Motor neuron (in vitro differentiated cells): ENCODE measurements at regions not wholly inside any gene's neighbourhood (a gene's known extent, or its start where the extent isn't known, plus 50 kb on each side); places are given as distances from the start of the nearest gene placed in this dataset.
A peak's percentile ranks its signal among the peaks of the same experiment; 100 is the strongest.

Source experiments
- ATAC-seq, 8 experiments: fragments of 200-7000 bp; cut with Tn5 transposase; replicated peaks in 6 of 8; 2 replicates each; pipeline ENCODE4 v1.8.0; 2021; ENCODE audit warnings: mild to moderate bottlenecking in 8 of 8, moderate library complexity in 8 of 8
- H3K27ac ChIP-seq, 2 donors: fragments of 250-450 bp; sonication (Bioruptor Pico); 2 replicates each; pipeline ENCODE4 v1.9.0; 2021; ENCODE audit warnings: antibody characterized with exemption in 2 of 2, mild to moderate bottlenecking in 2 of 2, moderate library complexity in 1 of 2
- H3K4me1 ChIP-seq, 2 donors: fragments of 250-450 bp; sonication (Bioruptor Pico); replicated peaks in 1 of 2; 2 replicates each; pipeline ENCODE4 v1.6.1; 2021; ENCODE audit warnings: antibody characterized with exemption in 2 of 2, mild to moderate bottlenecking in 2 of 2, moderate library complexity in 1 of 2
- H3K4me3 ChIP-seq, 5 donors: fragments of 250-450 bp; sonication (Bioruptor Pico); 2 replicates each; pipeline ENCODE4 v1.9.0; 2021; ENCODE audit warnings: antibody characterized with exemption in 5 of 5, mild to moderate bottlenecking in 5 of 5, moderate library complexity in 4 of 5
- WGBS, 10 experiments: fragments of 450-650 bp; shearing (Covaris generic); methylation state at CpG; one replicate each; pipeline ENCODE4 v1.0.0; 2022; 5-methylcytosine and 5-hydroxymethylcytosine counted together
- in situ Hi-C, 9 experiments: fragments of 400-800 bp; cut with MboI; loops; one replicate each; pipeline ENCODE4 v1.15.0; 2021; ENCODE audit warnings: low sequenced_read_pairs in 9 of 9, low pct_unique_long_range_greater_than_20kb in 2 of 9; ENCODE audit not compliant: unreplicated experiment in 9 of 9

DNA sequence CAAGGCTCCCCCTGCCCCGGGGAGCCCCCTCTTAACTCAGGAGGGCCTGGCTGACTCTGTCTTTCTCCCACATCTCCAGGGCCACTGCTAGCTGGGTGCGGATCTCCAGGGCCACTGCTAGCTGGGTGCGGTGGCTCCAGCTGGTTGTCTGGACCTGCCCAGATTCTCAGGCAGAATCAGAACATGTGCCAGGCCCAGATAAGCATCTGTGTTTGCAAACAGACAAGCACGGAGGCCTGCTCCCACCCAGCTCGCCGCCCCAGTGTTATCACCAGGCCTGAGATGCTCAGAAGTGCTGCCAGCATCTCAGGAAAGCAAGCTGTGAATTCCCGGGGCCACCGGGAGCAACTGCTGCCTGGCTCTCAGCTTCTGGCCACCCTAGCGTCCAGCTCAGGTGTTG, 98.4 kb upstream of the FZD10 start:
- in situ Hi-C loops = loop anchor here in 1 of 9 experiments (25.0 kb wide), 1 partner anchor 673 kb away; no protein-coding TSS in a partner anchor

DNA sequence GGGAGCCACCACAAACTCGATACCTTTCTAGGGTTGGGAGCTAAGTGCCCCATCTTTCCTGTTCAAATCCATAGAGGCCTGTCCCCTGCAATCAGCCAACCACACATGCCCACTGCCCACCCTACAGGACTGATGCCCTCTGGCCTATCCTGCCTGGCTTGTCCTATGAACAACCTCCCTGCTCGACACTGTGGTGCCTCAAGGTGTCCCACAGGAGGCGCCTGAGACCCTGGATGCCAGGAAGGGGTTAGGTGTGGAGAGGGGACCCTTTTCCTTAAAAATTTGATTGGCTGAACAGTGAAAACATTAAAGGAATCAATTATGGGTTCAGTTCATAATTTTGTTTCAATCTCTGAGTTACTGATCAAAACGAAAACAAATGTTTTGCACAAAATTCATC, 97.3 kb upstream of the FZD10 start:
- ATAC-seq = no peak
- 0 to 67% (median 22%) methylated on average over 1 to 3 of the region's 4 CpGs; no CpG with 5 or more reads in 2 of the 10 experiments for WGBS, 10 experiments
- Histone ChIP-seq H3K4me3 (no peak overlapping the region), H3K4me1 (no peaks in the 10 kb centered on the region), H3K27ac (no peak overlapping the region)
- in situ Hi-C loops = loop anchor here in 1 of 9 experiments (25.0 kb wide), 1 partner anchor 672 kb away; no protein-coding TSS in a partner anchor

More for the DNA sequence above, 98.4 kb upstream of the FZD10 start:
- no peak overlapping the region for H3K4me3 ChIP-seq
- ATAC-seq = no peak
- H3K4me1 ChIP-seq = no peaks in the 10 kb centered on the region
- WGBS, 10 experiments = 0 to 84% (median 24%) methylated on average over 1 to 4 of the region's 9 CpGs; no CpG with 5 or more reads in 5 of the 10 experiments
- no peak overlapping the region for H3K27ac ChIP-seq

DNA sequence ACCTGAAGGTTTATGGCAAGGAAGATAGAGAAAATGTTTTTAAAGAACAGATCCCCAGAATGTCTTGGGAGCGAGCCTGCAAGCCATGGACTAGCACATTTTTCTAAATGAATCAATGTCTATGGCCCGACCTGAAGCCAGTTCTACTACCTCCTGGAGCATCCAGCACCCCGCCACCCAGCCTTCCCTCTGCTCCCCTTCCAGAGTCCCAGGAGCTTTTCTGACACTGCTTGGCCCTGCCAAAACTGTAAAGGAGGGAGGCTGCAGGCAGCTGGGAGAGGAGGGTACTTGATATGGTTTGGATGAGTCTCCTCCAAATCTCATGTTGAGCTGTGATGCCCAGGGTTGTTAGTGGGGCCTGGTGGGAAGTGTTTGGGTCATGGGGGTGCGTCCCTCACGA, 95.5 kb upstream of the FZD10 start:
- Histone ChIP-seq H3K4me1 (no peaks in the 10 kb centered on the region), H3K27ac (no peak overlapping the region), H3K4me3 (no peak overlapping the region)
- in situ Hi-C loops = loop anchor here in 1 of 9 experiments (25.0 kb wide), 1 partner anchor 671 kb away; no protein-coding TSS in a partner anchor
- WGBS, 10 experiments = 0 to 93% (median 27%) methylated on average over 1 to 5 of the region's 5 CpGs; no CpG with 5 or more reads in 4 of the 10 experiments
- ATAC-seq = no peak

DNA sequence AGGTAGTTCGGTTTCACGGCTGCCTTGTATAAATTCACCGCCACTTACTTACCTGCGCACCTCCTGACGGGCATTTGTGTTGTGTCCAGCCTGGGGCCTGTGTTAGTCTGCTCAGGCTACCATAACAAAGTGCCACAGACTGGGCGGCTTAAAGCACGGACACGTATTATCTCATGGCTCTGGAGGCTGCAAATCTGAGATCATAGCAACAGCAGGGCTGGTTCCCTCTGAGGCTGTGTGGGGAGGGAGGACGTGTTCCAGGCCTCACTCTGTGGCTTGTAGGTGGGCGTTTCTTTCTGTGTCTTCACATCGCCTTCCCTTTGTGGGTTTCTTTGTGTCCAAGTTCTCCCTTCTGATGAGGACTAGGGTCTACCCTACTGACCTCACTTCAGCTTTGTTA, 93.5 kb upstream of the FZD10 start:
- in situ Hi-C loops = loop anchor here in 1 of 9 experiments (25.0 kb wide), 1 partner anchor 669 kb away; no protein-coding TSS in a partner anchor
- Histone ChIP-seq H3K4me3 (no peak overlapping the region), H3K27ac (no peak overlapping the region), H3K4me1 (no peaks in the 10 kb centered on the region)
- 20 to 100% (median 60%) methylated on average over 1 to 5 of the region's 11 CpGs; no CpG with 5 or more reads in 5 of the 10 experiments for WGBS, 10 experiments
- ATAC-seq = no peak

DNA sequence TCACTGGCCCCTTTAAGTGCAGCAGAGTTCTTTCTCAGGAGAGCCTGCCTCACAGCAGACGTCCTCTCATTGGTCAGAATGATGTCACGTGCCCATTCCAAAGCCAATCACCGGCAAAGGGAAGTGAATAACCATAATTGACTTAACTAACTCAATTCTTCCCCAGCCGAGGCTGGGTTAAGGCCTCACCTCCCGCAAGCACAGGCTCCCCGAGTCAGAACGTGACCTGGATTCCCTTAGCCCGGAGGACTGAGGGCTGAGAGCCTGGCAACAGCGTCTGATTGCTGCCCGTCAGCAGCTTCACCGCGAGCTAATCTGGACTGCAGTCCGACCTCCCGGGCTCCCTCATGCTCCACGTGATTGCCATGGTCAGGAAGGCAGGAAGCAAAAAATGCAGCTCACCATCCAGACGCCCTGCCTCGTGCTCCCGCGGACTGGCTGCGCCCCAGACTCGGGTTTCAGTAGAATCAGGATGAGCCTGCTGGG, 92.1 kb upstream of the FZD10 start:
- 0 to 95% (median 22%) methylated on average over 1 to 10 of the region's 21 CpGs; no CpG with 5 or more reads in 3 of the 10 experiments for WGBS, 10 experiments
- H3K4me3 ChIP-seq = no peak overlapping the region
- peak in 3 of 8 experiments; percentile 74 to 79 (median 78) for ATAC-seq

DNA sequence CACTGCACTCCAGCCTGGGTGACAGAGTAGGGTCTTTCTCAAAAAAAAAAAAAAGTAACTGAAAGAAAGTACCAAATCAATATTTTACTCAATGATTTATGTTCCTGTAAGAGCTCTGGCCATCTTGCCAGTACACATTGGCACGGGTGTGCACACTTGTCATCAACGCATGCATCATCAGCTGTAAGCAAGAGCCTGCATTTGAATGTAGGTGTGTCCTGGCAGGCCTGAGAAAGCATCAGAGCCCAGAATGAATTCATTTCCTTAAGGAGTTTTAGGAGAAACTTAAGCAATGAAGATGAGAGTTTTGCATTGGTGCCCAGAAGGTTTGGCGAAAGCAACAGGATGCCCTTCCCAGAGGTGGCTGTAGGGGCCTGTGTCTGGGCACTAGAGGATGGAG, 88.5 kb upstream of the FZD10 start:
- Histone ChIP-seq H3K4me1 (no peaks in the 10 kb centered on the region), H3K4me3 (no peak overlapping the region), H3K27ac (no peak overlapping the region)
- WGBS, 10 experiments = 0 to 80% (median 72%) methylated on average over 2 to 3 of the region's 3 CpGs; no CpG with 5 or more reads in 5 of the 10 experiments
- ATAC-seq = peak in 1 of 8 experiments; percentile 26
- in situ Hi-C loops = loop anchor here in 1 of 9 experiments (25.0 kb wide), 1 partner anchor 664 kb away; no protein-coding TSS in a partner anchor

More for the DNA sequence above, 92.1 kb upstream of the FZD10 start:
- no peak overlapping the region for H3K27ac ChIP-seq
- in situ Hi-C loops = loop anchor here in 1 of 9 experiments (25.0 kb wide), 1 partner anchor 667 kb away; no protein-coding TSS in a partner anchor
- H3K4me1 ChIP-seq = no peaks in the 10 kb centered on the region

DNA sequence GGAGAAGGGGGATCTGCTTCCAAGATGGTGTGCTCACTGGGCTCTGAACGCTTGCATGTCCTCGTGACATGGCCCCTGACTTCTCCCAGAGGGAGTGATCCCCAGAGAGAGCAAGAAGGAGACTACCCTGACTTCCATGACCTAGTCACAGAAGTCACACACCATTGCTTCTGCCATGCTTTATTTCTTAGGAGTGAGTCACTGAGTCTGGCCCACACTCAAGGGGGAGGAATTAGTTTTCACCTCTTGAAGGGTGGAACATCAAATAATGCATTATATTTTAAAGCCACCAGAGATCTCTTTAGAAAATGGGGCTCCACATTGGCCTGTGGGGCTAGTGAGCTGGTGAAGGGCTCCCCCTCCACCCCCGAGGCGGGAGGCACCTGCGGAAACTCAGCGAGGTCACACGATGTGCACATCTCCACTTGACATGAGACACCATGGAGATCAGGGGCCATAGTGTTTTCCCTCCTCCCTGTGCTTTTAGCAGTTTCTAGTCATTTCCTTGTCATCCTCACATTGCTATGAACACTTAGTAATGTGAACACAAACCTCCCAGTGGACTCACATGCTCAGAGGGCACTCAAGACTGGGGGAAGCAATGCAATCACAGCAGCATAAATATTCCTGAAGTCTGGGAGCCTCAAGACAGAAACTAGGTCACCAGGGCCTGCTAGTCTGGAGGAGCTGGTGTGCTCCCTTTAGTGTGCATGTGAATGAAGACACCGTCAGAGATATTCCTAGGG, 87.4 kb upstream of the FZD10 start:
- Histone ChIP-seq H3K27ac (no peak overlapping the region), H3K4me3 (no peak overlapping the region), H3K4me1 (no peaks in the 10 kb centered on the region)
- no peak for ATAC-seq
- WGBS, 10 experiments = 0 to 80% (median 52%) methylated on average over 1 to 6 of the region's 8 CpGs; no CpG with 5 or more reads in 3 of the 10 experiments
- in situ Hi-C loops = loop anchor here in 1 of 9 experiments (25.0 kb wide), 1 partner anchor 662 kb away; no protein-coding TSS in a partner anchor

DNA sequence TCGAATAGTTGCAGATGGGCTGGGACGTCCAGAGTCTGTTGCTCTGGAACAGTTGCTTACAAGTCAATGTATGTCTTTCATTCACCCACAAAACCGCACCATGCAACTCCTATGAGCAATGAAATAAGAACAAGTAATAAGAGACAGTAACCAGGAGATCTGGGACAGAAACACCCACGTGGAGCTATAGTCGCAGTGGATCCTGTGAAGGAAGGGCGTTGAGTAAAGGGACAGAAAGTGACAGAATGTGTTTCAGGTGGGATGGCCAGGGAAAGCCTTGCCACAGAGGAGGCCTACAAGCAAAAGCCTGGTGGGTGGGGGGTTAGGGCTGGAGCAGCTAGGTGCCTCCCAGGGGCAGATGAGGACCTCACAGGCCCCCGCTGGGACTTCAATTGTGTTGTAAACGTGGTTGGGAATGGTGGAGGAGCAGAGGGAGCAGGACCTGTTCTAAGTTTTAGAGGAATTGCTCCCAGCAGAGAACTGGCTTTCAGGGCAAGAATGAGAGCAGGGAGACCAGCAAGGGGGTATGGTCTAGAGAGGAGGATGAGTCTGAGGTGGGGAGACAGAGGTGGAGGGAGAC, 86.7 kb upstream of the FZD10 start:
- 23 to 72% (median 37%) methylated on average over 2 to 7 of the region's 8 CpGs; no CpG with 5 or more reads in 2 of the 10 experiments for WGBS, 10 experiments
- no peaks in the 10 kb centered on the region for H3K4me1 ChIP-seq
- in situ Hi-C loops = no loop called here
- ATAC-seq = no peak
- H3K27ac ChIP-seq = no peak overlapping the region
- H3K4me3 ChIP-seq = no peak overlapping the region

DNA sequence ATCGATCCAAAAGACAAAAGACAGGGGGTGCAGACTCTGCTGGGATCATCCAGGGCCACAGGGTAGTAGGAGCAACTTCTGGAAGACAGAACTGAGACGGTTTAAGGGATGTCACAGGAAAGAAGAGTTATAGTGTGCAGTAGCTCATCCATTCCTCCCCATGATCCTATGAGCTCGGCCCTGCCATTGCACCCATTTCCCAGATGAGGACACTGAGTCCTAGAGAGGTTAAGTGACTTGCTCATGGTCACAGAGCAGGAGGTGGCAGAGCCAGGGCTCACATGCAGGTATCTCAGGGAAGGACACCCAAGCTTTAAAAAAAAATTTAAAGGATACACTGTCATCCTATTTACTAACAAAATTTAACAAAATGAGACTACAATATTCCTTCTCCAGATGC, 86.1 kb upstream of the FZD10 start:
- no peak for ATAC-seq
- in situ Hi-C loops = no loop called here
- 0 to 60% (median 17%) methylated on average over 1 to 3 of the region's 3 CpGs; no CpG with 5 or more reads in 3 of the 10 experiments for WGBS, 10 experiments
- H3K4me3 ChIP-seq = no peak overlapping the region
- H3K27ac ChIP-seq = no peak overlapping the region
- H3K4me1 ChIP-seq = no peaks in the 10 kb centered on the region

DNA sequence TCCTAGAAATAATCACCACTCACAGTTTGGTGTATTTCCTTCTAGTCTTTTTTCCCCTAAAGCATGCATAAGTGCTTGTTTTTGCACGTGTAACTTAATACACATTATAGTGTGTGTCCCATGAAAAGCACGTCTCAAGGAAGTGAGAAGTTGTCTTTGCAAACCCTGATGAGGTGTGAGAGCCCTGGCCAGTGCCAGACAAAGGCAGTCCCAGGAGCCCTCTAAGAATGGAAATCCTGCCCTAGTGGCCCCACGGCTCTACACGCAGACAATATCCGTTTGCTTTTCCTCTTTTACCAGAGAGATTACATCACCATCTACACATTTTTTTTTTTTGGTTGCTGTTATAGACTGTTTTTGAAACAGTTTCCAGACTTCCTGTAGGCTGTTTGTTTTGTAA, 85.5 kb upstream of the FZD10 start:
- no peak overlapping the region for H3K4me3 ChIP-seq
- in situ Hi-C loops = no loop called here
- ATAC-seq = peak in 1 of 8 experiments; percentile 43
- no peak overlapping the region for H3K27ac ChIP-seq
- H3K4me1 ChIP-seq = no peaks in the 10 kb centered on the region
- WGBS, 10 experiments = 4 to 61% (median 37%) methylated on average over 3 to 5 of the region's 5 CpGs; no CpG with 5 or more reads in 2 of the 10 experiments

DNA sequence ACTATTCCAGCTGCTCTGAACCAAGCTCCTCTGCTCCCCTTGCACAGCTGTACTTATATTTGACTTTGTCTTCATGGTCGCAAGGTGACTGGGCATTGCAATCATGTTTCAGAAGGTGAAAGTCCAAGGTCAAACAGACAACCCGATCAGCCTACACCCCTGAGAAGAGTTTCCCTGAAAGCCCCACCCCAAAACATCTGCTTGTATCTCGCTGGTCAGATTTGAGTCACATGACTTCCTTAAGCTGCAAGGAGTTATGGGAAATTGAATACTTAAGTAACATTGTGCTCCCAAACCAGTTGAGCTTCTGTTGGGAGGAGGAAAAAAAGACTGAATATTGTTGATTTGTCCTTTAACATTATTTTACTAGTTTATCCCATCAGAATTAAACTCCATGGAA, 83.4 kb upstream of the FZD10 start:
- ATAC-seq = no peak
- 17 to 100% (median 37%) methylated on average over 1 to 3 of the region's 3 CpGs; no CpG with 5 or more reads in 2 of the 10 experiments for WGBS, 10 experiments
- H3K4me1 ChIP-seq = no peaks in the 10 kb centered on the region
- no peak overlapping the region for H3K27ac ChIP-seq
- in situ Hi-C loops = no loop called here
- H3K4me3 ChIP-seq = no peak overlapping the region

DNA sequence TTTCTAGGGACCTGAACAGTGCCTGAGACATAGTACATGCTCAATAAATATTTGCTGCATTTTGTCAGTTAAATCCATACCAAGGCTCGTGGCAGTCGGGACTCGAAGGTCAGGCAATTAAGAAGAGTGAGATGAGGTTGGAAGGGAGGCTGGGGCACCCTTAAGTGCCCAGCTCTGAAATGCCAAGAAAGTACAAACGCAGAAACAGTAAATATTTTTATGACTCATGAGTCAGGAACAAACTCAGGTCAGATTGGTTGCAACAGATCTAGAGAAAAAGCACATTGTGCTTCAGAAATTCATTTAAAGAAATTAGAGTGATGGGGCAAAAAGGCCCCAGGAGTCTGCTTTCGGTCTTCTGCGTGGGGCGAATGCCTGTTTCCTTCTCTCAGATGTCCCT, 83.0 kb upstream of the FZD10 start:
- 17 to 82% (median 40%) methylated on average over 1 to 7 of the region's 7 CpGs; no CpG with 5 or more reads in 1 of the 10 experiments for WGBS, 10 experiments
- Histone ChIP-seq H3K4me1 (no peaks in the 10 kb centered on the region), H3K27ac (no peak overlapping the region), H3K4me3 (no peak overlapping the region)
- in situ Hi-C loops = no loop called here
- ATAC-seq = no peak

DNA sequence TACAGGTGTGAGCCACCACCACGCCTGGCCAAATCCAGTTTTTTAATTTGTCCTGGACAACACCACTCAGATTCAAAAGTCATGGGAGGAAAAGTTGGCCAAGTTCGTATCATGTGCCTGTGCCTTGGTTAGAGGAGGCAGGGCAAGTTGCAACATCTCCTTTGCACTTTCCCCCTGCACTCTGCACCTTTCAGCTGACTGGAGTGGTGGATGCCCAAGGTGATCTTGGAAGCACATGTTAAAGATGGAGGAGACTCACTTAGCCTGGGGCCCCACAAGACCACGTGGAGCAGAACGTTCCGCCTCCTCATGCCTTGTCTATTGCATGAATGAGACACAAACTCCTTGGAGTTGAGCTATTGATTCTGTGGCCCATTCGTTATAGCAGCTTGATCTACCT, 82.1 kb upstream of the FZD10 start:
- no peaks in the 10 kb centered on the region for H3K4me1 ChIP-seq
- in situ Hi-C loops = no loop called here
- H3K4me3 ChIP-seq = no peak overlapping the region
- 0 to 86% (median 45%) methylated on average over 1 to 6 of the region's 6 CpGs; no CpG with 5 or more reads in 1 of the 10 experiments for WGBS, 10 experiments
- no peak for ATAC-seq
- H3K27ac ChIP-seq = no peak overlapping the region
